Effector memory CD8-positive, alpha-beta T cell (primary cell): ENCODE measurements at regions not wholly inside any gene's neighbourhood (a gene's known extent, or its start where the extent isn't known, plus 50 kb on each side); places are given as distances from the start of the nearest gene placed in this dataset.
"Not testable (repeated sequence)": the region's sequence is repeated elsewhere in the genome, so short reads cannot be mapped to it uniquely, and the experiment has no call there.

Source experiments
- ATAC-seq: fragments of 150-1000 bp; cut with Tn5 transposase; replicated peaks from 2 replicates; pipeline ENCODE4 v1.10.0; 2021; ENCODE audit warnings: mild to moderate bottlenecking, moderate library complexity
- DNase-seq, 3 experiments: peaks; one replicate each; pipeline ENCODE4 v3.0.0; 2021
- H3K27ac Mint-ChIP-seq, 2 donors: one replicate each; pipeline ENCODE4 v1.8.0; 2022; ENCODE audit warnings: mild to moderate bottlenecking in 2 of 2, mixed read lengths in 2 of 2, moderate library complexity in 2 of 2
- H3K27me3 Mint-ChIP-seq, 2 donors: one replicate each; pipeline ENCODE4 v1.8.0; 2022; ENCODE audit warnings: mixed read lengths in 2 of 2
- H3K36me3 Mint-ChIP-seq: one replicate; pipeline ENCODE4 v1.8.0; 2022; ENCODE audit warnings: mild to moderate bottlenecking, moderate library complexity, mixed read lengths; ENCODE audit not compliant: insufficient read depth
- H3K4me1 Mint-ChIP-seq, 2 donors: one replicate each; pipeline ENCODE4 v1.8.0; 2022; ENCODE audit warnings: low read depth in 2 of 2, mixed read lengths in 2 of 2
- H3K4me3 Mint-ChIP-seq, 2 donors: one replicate each; pipeline ENCODE4 v1.8.0; 2022; ENCODE audit warnings: mild to moderate bottlenecking in 2 of 2, mixed read lengths in 2 of 2, moderate library complexity in 2 of 2
- H3K9me3 Mint-ChIP-seq, 2 donors: one replicate each; pipeline ENCODE4 v1.8.0; 2022; ENCODE audit warnings: mixed read lengths in 2 of 2

DNA sequence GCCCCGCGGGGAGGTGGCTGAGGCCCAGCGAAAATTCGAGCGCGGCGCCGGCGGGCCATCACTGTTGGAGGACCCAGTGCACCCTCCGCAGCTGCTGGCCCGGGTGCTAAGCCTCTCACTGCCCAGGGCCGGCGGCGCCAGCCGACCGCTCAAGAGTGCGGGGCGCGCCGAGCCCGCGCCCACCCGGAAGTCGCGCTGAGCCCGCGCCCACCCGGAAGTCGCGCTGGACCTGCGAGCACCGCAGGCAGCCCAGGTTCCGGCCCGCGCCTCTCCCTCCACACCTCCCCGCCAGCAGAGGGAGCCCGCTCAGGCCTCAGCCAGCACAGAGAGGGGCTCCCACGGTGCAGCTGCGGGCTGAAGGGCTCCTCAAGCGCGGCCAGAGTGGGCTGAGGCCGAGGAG, 165.5 kb upstream of the BDP1 start:
- peak; percentile 34 to 73 (median 51) for DNase-seq
- not testable (repeated sequence) for H3K4me1 Mint-ChIP-seq, H3K27ac Mint-ChIP-seq, H3K9me3 Mint-ChIP-seq, ATAC-seq, H3K4me3 Mint-ChIP-seq, H3K27me3 Mint-ChIP-seq, H3K36me3 Mint-ChIP-seq

DNA sequence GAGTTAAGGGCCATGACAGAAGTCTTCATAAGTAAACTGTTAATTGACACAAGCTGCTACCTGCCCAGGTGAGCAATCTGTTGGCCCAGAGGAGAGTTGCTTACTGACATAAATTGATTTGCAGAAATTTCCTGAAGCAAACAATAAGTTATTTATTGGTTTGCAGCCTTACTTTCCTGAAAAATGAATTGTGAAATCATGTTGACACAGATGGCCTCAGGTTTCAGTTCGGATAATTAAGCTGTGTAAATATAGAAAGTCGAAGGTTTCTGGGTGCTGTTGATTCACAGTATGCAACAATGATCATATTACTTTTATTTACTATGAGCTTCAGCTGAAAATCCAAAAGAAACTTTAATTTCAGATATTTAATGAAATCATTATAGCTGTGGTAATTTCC, 164.5 kb upstream of the BDP1 start:
- H3K27ac Mint-ChIP-seq, ATAC-seq, H3K36me3 Mint-ChIP-seq, H3K9me3 Mint-ChIP-seq, H3K4me1 Mint-ChIP-seq, DNase-seq, H3K4me3 Mint-ChIP-seq, H3K27me3 Mint-ChIP-seq: not testable (repeated sequence)
